Neural cell (in vitro differentiated cells): ENCODE measurements at regions not wholly inside any gene's neighbourhood (a gene's known extent, or its start where the extent isn't known, plus 50 kb on each side); places are given as distances from the start of the nearest gene placed in this dataset.

Source experiments
- H2AFZ ChIP-seq: fragments of 200-600, 300-800 bp; sonication (generic), shearing (Covaris generic); 2 replicates; pipeline ENCODE4 v1.6.0; 2014; ENCODE audit warnings: low read depth, mild to moderate bottlenecking, antibody characterized with exemption, low read length, moderate library complexity
- H3F3A ChIP-seq: fragments of 200-600 bp; shearing (Covaris generic); 2 replicates; pipeline ENCODE4 v1.6.1; 2016; ENCODE audit warnings: mild to moderate bottlenecking, moderate library complexity, mixed read lengths, antibody characterized with exemption, low read length; ENCODE audit not compliant: insufficient read depth, poor library complexity, severe bottlenecking
- H3K27ac ChIP-seq: fragments of 200-600, 300-800 bp; sonication (generic), shearing (Covaris generic); 2 replicates; pipeline ENCODE4 v1.5.1; 2014; ENCODE audit warnings: mild to moderate bottlenecking, low read length, moderate library complexity
- H3K27me3 ChIP-seq: fragments of 300-800, 200-600 bp; sonication (generic), shearing (Covaris generic); 2 replicates; pipeline ENCODE4 v1.6.0; 2014; ENCODE audit warnings: mild to moderate bottlenecking, low read depth, low read length, moderate library complexity; ENCODE audit not compliant: insufficient read depth
- H3K36me3 ChIP-seq: fragments of 300-800, 200-600 bp; sonication (generic), shearing (Covaris generic); 2 replicates; pipeline ENCODE4 v1.5.1; 2014; ENCODE audit warnings: mild to moderate bottlenecking, antibody characterized with exemption, low read length, moderate library complexity; ENCODE audit not compliant: insufficient read depth
- H3K4me2 ChIP-seq: fragments of 300-800, 200-600 bp; sonication (generic), shearing (Covaris generic); 2 replicates; pipeline ENCODE4 v1.6.0; 2014; ENCODE audit warnings: mild to moderate bottlenecking, low read length
- H3K4me3 ChIP-seq: fragments of 300-800, 200-600 bp; sonication (generic), shearing (Covaris generic); 2 replicates; pipeline ENCODE4 v1.5.1; 2014; ENCODE audit warnings: mild to moderate bottlenecking, low read length, moderate library complexity
- H3K79me2 ChIP-seq: fragments of 200-600 bp; shearing (Covaris generic); replicated peaks from 2 replicates; pipeline ENCODE4 v1.6.0; 2014; ENCODE audit warnings: mild to moderate bottlenecking, low read length, moderate library complexity; ENCODE audit not compliant: insufficient read depth
- H3K9ac ChIP-seq: fragments of 300-800, 200-600 bp; sonication (generic), shearing (Covaris generic); 2 replicates; pipeline ENCODE4 v1.6.1; 2016; ENCODE audit warnings: mild to moderate bottlenecking, low read length, mixed read lengths
- H3K9me2 ChIP-seq: fragments of 200-600 bp; shearing (Covaris generic); 2 replicates; pipeline ENCODE4 v1.6.1; 2016; ENCODE audit warnings: mild to moderate bottlenecking, low read length, mixed read lengths; ENCODE audit not compliant: insufficient read depth
- H3K9me3 ChIP-seq: fragments of 200-600, 300-800 bp; sonication (generic), shearing (Covaris generic); 2 replicates; pipeline ENCODE4 v1.6.1; 2016; ENCODE audit warnings: mild to moderate bottlenecking, mixed run types, low read length, moderate library complexity, mixed read lengths
- H4K20me1 ChIP-seq: fragments of 200-600 bp; shearing (Covaris generic); 2 replicates; pipeline ENCODE4 v1.6.1; 2016; ENCODE audit warnings: mild to moderate bottlenecking, mixed run types; ENCODE audit not compliant: insufficient read depth
- CTCF ChIP-seq: fragments of 450-650 bp; IDR thresholded peaks from 2 replicates; pipeline ENCODE4 v1.5.1; 2014; ENCODE audit warnings: antibody characterized with exemption, mild to moderate bottlenecking, moderate library complexity; ENCODE audit not compliant: poor library complexity, severe bottlenecking
- EP300 ChIP-seq: fragments of 450-650 bp; conservative IDR thresholded peaks from 2 replicates; pipeline ENCODE4 v1.6.1; 2014; ENCODE audit warnings: antibody characterized with exemption, mild to moderate bottlenecking, moderate library complexity; ENCODE audit not compliant: poor library complexity, severe bottlenecking
- EZH2 ChIP-seq: fragments of 200-600, 300-800 bp; shearing (Covaris generic), sonication (generic); IDR thresholded peaks from 2 replicates; pipeline ENCODE4 v1.6.1; 2014; ENCODE audit warnings: antibody characterized with exemption, low read length, borderline replicate concordance, mild to moderate bottlenecking; ENCODE audit not compliant: insufficient read depth, poor library complexity, severe bottlenecking
- MXI1 ChIP-seq: fragments of 450-650 bp; conservative IDR thresholded peaks from 2 replicates; pipeline ENCODE4 v1.6.1; 2014; ENCODE audit warnings: antibody characterized with exemption, mild to moderate bottlenecking; ENCODE audit not compliant: poor library complexity, severe bottlenecking
- POLR2AphosphoS5 ChIP-seq: IDR thresholded peaks from 2 replicates; pipeline ENCODE4 v1.6.1; 2012
- RAD21 ChIP-seq: fragments of 450-650 bp; conservative IDR thresholded peaks from 2 replicates; pipeline ENCODE4 v1.6.1; 2014; ENCODE audit warnings: antibody characterized with exemption, mild to moderate bottlenecking, moderate library complexity
- REST ChIP-seq: IDR thresholded peaks from 2 replicates; pipeline ENCODE4 v1.6.1; 2012; ENCODE audit warnings: borderline replicate concordance
- SMC3 ChIP-seq: fragments of 450-650 bp; conservative IDR thresholded peaks from 2 replicates; pipeline ENCODE4 v1.6.1; 2014; ENCODE audit warnings: antibody characterized with exemption, mild to moderate bottlenecking, moderate library complexity; ENCODE audit not compliant: poor library complexity
- TAF1 ChIP-seq: IDR thresholded peaks from 2 replicates; pipeline ENCODE4 v1.6.1; 2012; ENCODE audit warnings: low read depth

GRCh38 chr2:143909577-143910353 is 610.2 kb downstream of the ZEB2 start:
- Histone ChIP-seq H2AFZ (no peak overlapping the region), H3K79me2 (no peaks in the 10 kb centered on the region), H4K20me1 (no peaks in the 10 kb centered on the region), H3F3A (no peaks in the 10 kb centered on the region), H3K4me2 (no peak overlapping the region), H3K36me3 (no peaks in the 10 kb centered on the region), H3K4me3 (no peak overlapping the region), H3K9me2 (no peaks in the 10 kb centered on the region), H3K27me3 (no peaks in the 10 kb centered on the region), H3K9me3 (no peaks in the 10 kb centered on the region), H3K9ac (no peak overlapping the region), H3K27ac (no peak overlapping the region)
- TF ChIP-seq RAD21 (no peak), CTCF (no peak), TAF1 (no peak), EZH2 (no peak), REST (no peak), EP300 (no peak), SMC3 (no peak), POLR2AphosphoS5 (no peak), MXI1 (no peak)

- Histone ChIP-seq H2AFZ (no peak overlapping the region), H3K27me3 (no peaks in the 10 kb centered on the region), H3K36me3 (no peaks in the 10 kb centered on the region), H3K4me2 (no peak overlapping the region), H3K9me2 (no peaks in the 10 kb centered on the region), H3K4me3 (no peak overlapping the region), H4K20me1 (no peaks in the 10 kb centered on the region), H3K27ac (no peak overlapping the region), H3F3A (no peaks in the 10 kb centered on the region), H3K79me2 (no peaks in the 10 kb centered on the region), H3K9ac (no peak overlapping the region), H3K9me3 (no peaks in the 10 kb centered on the region)
- no peak for TF ChIP-seq EP300
- no peak for TF ChIP-seq CTCF
- TF ChIP-seq MXI1: no peak
- no peak for TF ChIP-seq REST
- TF ChIP-seq TAF1: no peak
- no peak for TF ChIP-seq RAD21
- TF ChIP-seq EZH2: no peak
- no peak for TF ChIP-seq SMC3
- no peak for TF ChIP-seq POLR2AphosphoS5
Measured at GRCh38 chr2:143908843-143909242, 611.1 kb downstream of the ZEB2 start.
